AML-193 (cell line): ENCODE measurements at regions not wholly inside any gene's neighbourhood (a gene's known extent, or its start where the extent isn't known, plus 50 kb on each side); places are given as distances from the start of the nearest gene placed in this dataset.

Experiments used
- DNase-seq, 2 experiments: peaks; one replicate each; lab custom pipeline; 2025; lab: John Stamatoyannopoulos, UW

DNA sequence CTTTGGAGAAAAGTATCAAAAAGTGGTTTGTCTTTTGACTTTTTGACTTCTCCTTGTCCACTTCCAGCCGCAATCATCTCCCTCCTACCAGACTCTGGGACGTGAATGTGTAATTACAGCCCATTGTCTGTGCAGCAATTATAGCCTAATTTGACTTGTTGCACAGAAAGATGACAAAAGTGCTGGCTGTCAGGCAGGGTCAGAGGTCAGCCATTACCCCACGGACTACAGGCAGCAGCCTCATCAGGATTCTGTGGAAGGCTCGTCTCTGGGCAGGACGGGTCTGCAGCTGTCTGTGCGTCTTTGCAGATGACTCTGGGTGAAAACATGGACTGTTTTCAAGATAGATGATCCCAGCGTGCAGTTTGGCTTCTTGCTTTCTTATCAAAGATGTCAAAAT lies 102.2 kb upstream of the EDNRB start:
- no peak for DNase-seq

GRCh38 chr13:78015782-78016181 lies 97.2 kb upstream of the EDNRB start:
- peak; percentile 21 to 41 for DNase-seq

- no peak for DNase-seq
These were observed 93.4 kb upstream of the EDNRB start for GRCh38 chr13:78012046-78012445.

- no peak for DNase-seq
These were observed 86.2 kb upstream of the EDNRB start for GRCh38 chr13:78004821-78005220.

DNA sequence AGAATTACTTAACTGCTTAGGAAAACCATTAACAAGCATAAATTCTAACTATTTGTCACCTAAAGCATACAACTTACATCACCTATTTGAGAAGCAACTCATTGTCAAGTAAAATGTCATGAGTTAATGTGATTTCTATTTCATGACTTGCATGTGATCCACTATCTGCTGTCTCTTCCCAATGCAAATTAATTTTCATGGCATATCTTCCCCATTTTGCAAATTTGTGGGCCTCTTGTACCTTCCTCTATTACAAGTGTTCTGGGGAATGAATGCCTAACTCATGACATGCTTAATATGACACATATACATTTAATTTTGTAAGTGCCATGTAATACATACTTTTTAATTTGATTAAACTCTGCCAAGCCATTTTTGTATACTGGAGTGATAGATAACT lies 81.1 kb upstream of the EDNRB start:
- DNase-seq: no peak

- no peak for DNase-seq
These were observed 75.5 kb upstream of the EDNRB start for GRCh38 chr13:77994166-77994565.

DNA sequence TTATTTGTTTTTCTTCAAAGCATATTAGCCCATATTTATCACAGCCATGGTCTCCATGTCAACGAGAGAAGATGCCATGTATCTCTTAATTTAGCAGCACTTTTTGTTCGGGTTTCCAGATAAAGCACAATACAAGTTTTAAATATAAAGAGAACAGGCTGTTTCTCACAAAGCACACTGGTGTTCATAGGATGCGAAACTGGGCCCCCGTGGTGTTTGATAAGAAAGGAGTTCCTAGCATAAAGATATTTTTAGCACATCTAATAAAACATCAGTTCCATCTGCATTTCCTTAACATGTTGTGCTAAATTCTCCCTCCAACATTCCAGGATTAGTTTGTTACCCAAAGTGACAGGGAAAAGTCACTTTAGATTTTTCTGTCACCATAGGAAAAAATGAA lies 72.4 kb upstream of the EDNRB start:
- no peak for DNase-seq

- no peak for DNase-seq
These were observed 70.7 kb upstream of the EDNRB start for GRCh38 chr13:77989281-77989680.

GRCh38 chr13:77988355-77988754 lies 69.7 kb upstream of the EDNRB start:
- DNase-seq: no peak

GRCh38 chr13:77986713-77987112 lies 68.1 kb upstream of the EDNRB start:
- DNase-seq: no peak

DNA sequence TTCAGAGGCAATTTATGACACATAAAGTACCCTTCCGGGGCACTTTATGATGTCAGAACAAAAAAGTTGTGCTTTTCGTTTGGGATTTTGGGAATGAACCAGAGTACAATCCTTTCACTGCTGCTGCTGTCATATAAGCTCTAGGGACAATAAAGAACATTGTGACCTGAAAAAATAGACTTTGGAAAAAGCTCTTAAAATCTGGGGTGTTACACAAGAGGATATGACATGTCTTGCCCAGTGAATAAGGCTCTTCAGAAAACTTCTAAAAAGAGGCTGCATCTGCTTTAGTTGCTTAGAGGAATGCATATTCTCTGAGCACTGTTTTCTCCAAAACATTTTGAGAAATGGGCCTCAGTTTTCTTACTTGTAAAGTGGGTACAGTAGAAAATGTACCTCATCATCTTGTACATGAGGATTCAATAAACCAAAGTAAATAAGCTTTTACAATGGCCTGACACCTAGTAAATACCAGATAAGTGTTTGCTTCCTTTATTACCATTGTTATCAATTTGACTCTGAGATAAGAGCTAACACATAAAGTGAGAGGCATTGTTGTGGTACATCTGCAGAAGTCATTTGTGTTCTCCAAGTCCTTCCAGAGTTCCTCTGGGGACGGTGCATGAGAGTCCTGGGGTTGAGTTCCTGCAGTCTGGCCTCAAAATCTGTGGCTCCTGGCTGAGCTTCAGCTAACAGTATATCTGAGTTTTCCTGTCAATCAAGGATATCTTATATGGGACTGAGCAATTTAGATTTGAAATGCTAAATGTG lies 67.4 kb upstream of the EDNRB start:
- DNase-seq: no peak

GRCh38 chr13:77981281-77981881 lies 62.8 kb upstream of the EDNRB start:
- DNase-seq: no peak

DNA sequence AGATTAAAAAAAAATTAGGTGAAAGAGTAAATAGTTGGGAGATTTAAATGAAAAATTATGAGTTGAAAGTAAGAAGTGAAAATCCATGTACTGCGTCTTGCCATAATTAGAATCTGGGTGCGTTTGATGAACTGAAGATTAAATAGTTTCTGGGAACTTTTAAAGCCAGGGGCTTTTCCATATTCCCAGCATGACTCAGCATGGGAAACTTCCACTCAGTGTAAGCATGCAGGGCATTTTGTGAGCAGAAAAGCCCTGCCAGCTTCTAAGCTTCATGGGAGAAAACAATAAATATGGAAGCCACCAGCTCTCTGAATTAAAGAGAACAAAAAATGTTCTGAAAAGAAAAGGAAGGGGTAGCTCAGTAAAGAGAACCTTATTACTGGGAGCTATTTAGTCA lies 62.0 kb upstream of the EDNRB start:
- no peak for DNase-seq

- no peak for DNase-seq
These were observed 61.2 kb upstream of the EDNRB start for GRCh38 chr13:77979721-77980385.

GRCh38 chr13:77975358-77976042 lies 56.9 kb upstream of the EDNRB start:
- no peak for DNase-seq

DNA sequence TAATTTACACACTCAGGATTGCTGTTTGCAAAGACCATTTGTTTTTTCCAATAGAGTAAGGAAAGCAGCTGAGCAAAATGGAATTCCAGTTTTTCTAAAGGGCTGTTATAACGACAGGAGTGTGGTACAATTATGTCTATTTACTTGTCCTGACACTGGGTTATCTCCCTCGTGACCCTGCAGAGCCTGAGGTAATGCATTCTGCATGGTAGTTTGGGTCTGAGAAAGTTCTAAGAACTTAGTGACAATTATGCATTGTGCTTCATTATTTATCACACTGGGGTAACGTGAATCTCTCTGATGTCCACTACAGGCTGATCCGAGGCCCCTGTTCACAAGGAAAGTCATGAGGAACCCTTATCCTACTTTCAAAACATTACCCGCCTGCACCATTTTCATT lies 50.7 kb upstream of the EDNRB start:
- no peak for DNase-seq
